GM18870 (cell line): ENCODE measurements at regions not wholly inside any gene's neighbourhood (a gene's known extent, or its start where the extent isn't known, plus 50 kb on each side); places are given as distances from the start of the nearest gene placed in this dataset.
"Not testable (repeated sequence)": the region's sequence is repeated elsewhere in the genome, so short reads cannot be mapped to it uniquely, and the experiment has no call there.

Source experiments
- ATAC-seq: cut with Tn5 transposase; IDR thresholded peaks from one replicate; pipeline ENCODE4 v1.9.1; 2021; ENCODE audit warnings: moderate library complexity; ENCODE audit not compliant: unreplicated experiment

GRCh38 chr1:66455446-66455845 is 78.5 kb upstream of the SGIP1 start:
- no peak for ATAC-seq

GRCh38 chr1:66460776-66461175 is 73.2 kb upstream of the SGIP1 start:
- no peak for ATAC-seq

GRCh38 chr1:66462313-66462712 is 71.6 kb upstream of the SGIP1 start:
- ATAC-seq, result no peak

GRCh38 chr1:66464351-66464750 is 69.6 kb upstream of the SGIP1 start:
- no peak for ATAC-seq

GRCh38 chr1:66464802-66465201 is 69.2 kb upstream of the SGIP1 start:
- no peak for ATAC-seq

GRCh38 chr1:66466695-66467094 is 67.3 kb upstream of the SGIP1 start:
- ATAC-seq, result not testable (repeated sequence)

- no peak for ATAC-seq
Measured at GRCh38 chr1:66468722-66469121, 65.2 kb upstream of the SGIP1 start.

GRCh38 chr1:66475940-66476339 is 58.0 kb upstream of the SGIP1 start:
- ATAC-seq, result no peak

- no peak for ATAC-seq
Measured at GRCh38 chr1:66476774-66477173, 57.2 kb upstream of the SGIP1 start.

- ATAC-seq, result no peak
Measured at GRCh38 chr1:66478116-66478515, 55.8 kb upstream of the SGIP1 start.

- no peak for ATAC-seq
Measured at GRCh38 chr1:66480162-66480561, 53.8 kb upstream of the SGIP1 start.

GRCh38 chr1:66481215-66481614 is 52.7 kb upstream of the SGIP1 start:
- ATAC-seq, result not testable (repeated sequence)
